Ishikawa (cell line): ENCODE measurements at regions not wholly inside any gene's neighbourhood (a gene's known extent, or its start where the extent isn't known, plus 50 kb on each side); places are given as distances from the start of the nearest gene placed in this dataset.

Experiments
- EP300 ChIP-seq: IDR thresholded peaks from 2 replicates; pipeline ENCODE4 v1.6.1; 2012; ENCODE audit warnings: borderline replicate concordance
- MAX ChIP-seq: IDR thresholded peaks from 2 replicates; pipeline ENCODE4 v1.6.1; 2012
- NFIC ChIP-seq: IDR thresholded peaks from 2 replicates; pipeline ENCODE4 v1.6.1; 2012
- REST ChIP-seq: IDR thresholded peaks from 2 replicates; pipeline ENCODE4 v1.6.1; 2012; ENCODE audit warnings: low read depth, mild to moderate bottlenecking
- TEAD4 ChIP-seq: IDR thresholded peaks from 2 replicates; pipeline ENCODE4 v1.6.1; 2012
- YY1 ChIP-seq: IDR thresholded peaks from 2 replicates; pipeline ENCODE4 v1.6.1; 2012; ENCODE audit warnings: low read depth
- ZBTB7A ChIP-seq: IDR thresholded peaks from 2 replicates; pipeline ENCODE4 v1.6.1; 2012; ENCODE audit warnings: low read depth

DNA sequence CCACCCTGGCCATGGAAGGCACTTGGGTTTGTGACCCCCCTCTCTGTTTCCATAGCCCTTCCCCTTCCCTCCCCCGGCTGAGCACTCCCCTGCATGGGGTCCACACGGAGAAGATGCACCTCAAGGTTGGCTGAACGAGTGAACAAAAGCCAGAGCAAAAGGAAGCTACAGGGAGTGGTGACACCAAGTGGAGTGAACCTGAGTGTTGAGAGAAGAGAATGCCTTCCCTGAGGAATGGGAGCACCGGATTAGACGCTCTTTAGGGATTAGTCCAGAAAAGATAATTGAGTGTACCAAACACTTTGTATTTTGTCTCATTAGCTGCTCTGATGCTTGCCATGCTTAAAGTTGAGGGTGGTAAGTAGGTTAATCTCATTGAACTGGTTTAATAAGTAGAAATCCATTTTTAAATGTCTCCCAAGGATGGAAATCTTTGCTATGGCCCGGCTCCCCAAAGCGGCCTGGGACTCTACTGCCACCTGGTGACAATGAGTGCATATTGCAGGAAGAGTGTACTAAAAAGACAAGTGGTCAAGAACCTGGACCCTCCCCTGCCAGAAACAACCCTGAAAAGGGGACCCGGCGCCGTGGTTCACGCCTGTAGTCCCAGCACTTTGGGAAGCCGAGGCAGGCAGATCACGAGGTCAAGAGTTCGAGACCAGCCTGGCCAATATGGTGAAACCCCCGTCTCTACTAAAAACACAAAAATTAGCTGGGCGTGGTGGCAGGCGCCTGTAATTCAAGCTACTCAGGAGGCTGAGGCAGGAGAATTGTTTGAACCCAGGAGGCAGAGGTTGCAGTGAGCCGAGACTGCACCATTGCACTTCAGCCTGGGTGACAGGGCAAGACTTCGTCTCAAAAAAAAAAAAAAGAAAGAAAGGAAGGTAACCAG, 150.6 kb upstream of the ZC3H12A start:
- TF ChIP-seq EP300, result no peak
- no peak for TF ChIP-seq NFIC
- TF ChIP-seq YY1, result no peak
- no peak for TF ChIP-seq REST
- no peak for TF ChIP-seq TEAD4
- no peak for TF ChIP-seq MAX
- TF ChIP-seq ZBTB7A, result no peak
